GM21825 (cell line): ENCODE measurements at regions not wholly inside any gene's neighbourhood (a gene's known extent, or its start where the extent isn't known, plus 50 kb on each side); places are given as distances from the start of the nearest gene placed in this dataset.
"Not testable (repeated sequence)": the region's sequence is repeated elsewhere in the genome, so short reads cannot be mapped to it uniquely, and the experiment has no call there.

Experiments
- ATAC-seq: cut with Tn5 transposase; IDR thresholded peaks from one replicate; pipeline ENCODE4 v1.9.1; 2021; ENCODE audit warnings: mild to moderate bottlenecking, moderate library complexity; ENCODE audit not compliant: unreplicated experiment

DNA sequence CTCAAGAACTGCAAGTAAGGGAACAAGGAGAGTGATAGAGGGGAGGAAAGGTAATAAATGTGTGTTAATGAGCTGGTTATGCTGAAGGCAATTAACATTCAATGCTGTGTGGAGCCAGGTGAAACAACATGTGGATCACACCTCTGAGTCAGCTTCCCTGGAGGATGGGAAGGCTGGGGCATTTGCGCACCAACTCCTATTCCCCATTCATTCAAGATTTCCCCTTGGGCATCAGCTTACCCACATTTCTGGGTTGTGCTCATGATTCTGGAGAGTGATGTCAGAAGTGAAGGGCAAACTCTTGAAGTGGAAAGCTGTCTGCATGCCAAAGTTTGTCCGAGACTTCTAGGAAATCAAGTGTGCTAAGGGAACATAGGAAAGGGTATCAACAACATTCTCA lies 461.4 kb downstream of the MID1IP1 start:
- no peak for ATAC-seq

DNA sequence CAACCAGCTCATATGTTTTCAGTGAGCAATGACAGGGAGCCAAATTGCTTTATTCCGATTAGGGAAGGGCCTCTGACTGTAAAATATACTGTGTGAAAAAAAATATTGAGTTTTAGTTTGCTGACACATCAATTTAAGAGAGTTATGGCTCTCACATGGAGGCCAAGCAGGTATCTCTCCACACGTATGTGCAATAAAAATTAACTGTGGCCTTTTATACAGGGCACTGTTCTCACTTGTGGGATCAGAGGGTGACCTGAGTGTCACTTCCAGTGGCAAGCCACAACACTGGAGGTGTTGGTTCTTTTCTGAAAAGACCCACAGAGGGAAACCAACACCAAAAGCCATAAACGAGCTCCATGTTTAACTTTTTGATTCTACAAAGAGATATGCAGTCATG lies 462.8 kb downstream of the MID1IP1 start:
- no peak for ATAC-seq

DNA sequence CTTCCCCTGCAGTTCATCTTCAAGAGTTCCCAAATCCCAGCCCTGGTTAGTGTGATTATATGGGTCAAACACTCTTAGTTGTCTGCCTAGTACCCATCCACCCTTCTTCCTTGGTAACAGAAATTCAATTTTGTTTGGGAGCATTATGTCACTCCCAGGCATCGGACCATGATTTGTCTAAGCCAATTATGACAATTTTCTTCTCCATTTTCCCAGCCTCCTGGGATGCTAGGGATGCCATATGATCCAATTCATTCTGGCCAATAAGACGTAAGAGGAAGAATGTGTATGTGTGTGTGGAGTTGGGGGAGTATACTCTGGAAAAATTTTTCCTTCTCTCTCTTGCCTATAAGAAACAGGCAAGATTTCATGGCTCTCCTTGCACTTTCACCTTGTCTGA lies 465.9 kb downstream of the MID1IP1 start:
- no peak for ATAC-seq

DNA sequence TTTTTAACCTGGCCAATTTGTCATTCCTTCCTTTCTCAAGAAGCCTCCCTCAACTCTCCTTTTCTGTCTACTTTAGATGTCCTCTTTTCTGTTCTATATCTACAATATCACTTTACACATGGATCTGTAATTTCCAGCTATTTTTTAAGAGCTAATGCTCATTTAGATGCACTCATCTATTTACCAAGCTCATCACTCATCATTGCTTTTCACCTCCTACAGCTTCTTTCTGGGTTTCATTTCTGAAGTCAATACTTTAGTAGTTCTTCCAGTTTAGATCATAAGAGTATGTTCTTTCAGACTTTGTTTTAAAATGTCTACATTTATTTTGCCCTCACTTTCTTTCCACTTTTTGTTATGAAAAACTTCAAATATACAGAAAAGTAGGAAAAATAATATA lies 466.9 kb downstream of the MID1IP1 start:
- no peak for ATAC-seq

DNA sequence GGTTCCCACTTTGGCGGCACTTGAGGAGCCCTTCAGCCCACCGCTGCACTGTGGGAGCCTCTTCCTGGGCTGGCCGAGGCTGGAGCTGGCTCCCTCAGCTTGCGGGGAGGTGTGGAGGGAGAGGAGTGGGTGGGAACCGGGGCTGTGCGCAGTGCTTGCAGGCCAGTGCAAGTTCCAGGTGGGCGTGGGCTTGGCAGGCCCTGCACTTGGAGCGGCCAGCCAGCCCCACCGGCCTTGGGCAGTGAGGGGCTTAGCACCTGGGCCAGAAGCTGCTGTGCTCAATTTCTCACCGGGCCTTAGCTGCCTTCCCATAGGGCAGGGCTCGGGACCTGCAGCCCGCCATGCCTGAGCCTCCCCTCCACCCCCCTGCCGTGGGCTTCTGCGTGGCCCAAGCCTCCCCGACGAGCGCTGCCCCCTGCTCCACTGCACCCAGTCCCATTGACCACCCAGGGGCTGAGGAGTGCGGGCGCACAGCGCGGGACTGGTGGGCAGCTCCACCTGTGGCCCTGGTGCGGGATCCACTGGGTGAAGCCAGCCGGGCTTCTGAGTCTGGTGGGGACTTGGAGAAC lies 474.3 kb downstream of the MID1IP1 start:
- no peak for ATAC-seq

DNA sequence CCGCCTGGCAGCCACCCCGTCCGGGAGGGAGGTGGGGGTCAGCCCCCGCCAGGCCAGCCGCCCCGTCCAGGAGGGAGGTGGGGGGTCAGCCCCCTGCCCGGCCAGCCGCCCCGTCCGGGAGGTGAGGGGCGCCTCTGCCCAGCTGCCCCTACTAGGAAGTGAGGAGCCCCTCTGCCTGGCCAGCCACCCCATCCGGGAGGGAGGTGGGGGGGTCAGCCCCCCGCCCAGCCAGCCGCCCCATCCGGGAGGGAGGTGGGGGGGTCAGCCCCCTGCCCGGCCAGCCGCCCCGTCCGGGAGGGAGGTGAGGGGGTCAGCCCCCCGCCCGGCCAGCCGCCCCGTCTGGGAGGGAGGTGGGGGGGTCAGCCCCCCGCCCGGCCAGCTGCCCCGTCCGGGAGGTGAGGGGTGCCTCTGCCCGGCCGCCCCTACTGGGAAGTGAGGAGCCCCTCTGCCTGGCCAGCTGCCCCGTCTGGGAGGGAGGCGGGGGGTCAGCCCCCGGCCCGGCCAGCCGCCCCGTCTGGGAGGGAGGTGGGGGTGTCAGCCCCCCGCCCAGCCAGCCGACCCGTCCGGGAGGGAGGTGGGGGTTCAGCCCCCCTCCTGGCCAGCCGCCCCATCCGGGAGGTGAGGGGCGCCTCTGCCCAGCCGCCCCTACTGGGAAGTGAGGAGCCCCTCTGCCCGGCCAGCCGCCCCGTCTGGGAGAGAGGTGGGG lies 476.6 kb downstream of the MID1IP1 start:
- ATAC-seq, result not testable (repeated sequence)

DNA sequence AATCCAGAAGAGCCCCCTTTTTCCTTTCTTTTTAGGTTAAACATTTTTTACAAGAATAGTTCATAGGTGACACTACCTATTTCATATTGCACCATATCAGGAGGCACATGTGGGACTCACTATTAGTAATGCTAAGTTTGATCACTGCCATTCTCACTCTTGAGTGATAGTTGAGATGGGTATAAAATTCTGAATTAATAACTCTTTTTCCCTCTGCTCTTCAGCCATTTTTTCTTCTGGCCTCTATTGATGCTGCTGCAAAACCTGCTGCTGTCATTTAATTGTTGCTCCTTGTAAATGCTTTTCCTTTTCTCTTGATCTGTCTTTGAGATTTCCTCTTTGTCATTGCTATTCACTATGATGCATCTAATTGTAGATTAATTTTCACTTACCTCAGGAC lies 482.0 kb downstream of the MID1IP1 start:
- ATAC-seq, result no peak

DNA sequence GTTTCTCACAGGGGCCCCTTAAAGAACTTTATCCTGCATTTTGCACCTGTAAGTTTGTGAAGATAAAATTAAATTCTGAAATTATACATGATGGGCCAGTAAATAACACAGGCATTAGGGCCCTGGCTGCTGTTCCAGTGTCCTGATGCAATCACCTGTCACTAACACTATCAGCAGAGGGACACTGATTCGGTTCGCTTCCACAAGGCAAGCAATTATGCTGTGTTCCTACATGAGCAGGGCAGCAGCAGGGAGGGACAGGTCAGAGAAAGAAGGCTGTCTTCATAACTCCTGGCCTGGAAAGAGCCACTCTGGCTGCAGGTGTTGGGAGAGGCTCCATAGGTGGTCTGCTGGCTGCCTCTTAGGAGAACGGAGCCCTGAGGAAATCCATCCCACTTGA lies 487.3 kb downstream of the MID1IP1 start:
- no peak for ATAC-seq

DNA sequence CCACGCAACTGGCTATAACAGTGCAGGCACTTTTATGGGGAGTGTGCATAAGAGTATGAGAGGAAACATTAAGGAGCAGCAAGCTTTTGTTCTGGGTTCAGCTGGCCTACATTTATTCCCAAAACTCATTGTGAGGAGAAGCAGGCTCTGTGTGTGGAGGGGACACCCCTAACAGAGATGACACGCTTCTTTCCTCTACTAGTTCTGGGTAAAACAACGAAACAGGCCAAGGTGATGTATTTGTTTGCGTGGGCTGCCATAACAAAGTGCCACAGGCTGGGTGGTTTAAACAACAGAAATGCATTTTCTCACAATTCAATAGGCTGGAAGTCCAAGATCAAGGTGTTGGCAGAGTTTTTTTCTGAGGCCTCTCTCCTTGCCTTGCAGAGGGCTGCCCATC lies 488.6 kb downstream of the MID1IP1 start:
- no peak for ATAC-seq

DNA sequence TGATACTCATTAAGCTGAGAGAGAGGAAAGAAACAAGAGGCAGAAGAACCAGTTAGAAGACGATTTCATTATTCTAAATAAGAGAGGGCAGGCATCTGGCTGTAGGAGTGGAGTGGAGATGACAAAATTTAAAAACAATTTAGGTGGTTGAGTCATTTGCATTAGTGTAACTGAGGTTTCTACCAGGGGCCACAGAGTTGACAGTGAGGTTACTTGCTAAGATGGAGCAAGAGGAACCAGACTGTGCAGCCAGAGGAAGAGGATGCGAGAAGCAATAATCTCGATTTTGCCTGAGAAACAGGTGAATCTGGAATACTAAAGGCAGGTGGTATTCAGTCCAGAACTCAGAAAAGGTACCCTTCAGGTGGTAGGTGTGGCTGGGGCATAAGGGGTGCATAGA lies 491.9 kb downstream of the MID1IP1 start:
- no peak for ATAC-seq

DNA sequence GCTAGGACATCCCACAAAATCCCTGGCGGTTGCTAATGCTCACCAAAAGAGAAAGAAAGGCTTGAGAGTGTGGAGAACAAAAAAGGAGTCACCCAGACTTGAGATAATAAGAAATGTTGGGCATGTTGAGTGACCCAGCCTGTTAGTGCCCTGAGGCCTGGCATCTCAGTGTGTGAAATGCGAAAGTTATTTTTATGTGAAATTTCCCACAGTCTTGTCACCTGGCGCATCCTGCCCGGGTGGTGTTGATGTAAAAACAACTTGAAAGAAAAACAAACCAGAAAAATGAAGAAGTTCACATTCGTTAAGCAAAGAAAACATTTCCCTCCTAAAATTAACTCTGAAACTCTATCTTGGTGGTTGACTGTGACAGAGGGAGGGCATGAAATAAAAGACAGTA lies 495.2 kb downstream of the MID1IP1 start:
- ATAC-seq, result no peak

DNA sequence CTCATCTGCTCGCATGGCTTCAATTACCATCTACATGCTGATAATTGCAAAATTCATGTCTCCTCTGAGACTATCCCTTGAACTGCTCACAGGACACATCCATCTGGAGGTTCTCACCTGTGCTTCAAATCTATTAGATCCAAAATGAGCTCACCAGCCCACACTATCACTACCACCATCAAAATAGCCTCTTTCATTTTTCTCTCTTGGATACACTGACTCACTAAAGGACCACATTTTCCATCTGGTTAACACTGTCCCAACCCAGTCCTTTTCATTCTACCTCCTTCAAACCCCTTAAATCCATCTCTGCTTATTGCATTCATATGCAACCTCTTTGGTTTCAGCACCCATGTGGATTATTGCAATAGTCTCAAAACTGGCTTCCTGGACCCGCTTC lies 497.6 kb downstream of the MID1IP1 start:
- ATAC-seq, result no peak

DNA sequence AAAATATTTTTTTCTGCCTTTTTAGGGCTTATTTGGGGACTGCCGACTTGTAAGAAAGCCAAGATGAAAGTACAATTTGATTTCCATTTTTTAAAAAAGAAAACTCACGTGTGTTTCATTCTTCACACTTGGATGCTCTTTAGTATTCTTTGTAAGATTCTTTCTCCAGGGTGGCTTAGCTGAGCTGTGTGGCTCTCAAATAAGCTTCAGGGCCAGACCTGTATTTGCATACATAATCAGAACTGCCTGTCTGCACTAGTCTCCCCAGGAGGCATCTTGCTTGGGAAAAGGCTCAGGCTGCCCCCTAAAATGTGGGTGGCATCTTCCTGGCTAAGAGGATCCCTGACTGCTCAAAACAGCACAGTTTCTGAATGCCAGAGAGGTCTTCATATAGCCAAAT lies 498.4 kb downstream of the MID1IP1 start:
- ATAC-seq, result no peak

DNA sequence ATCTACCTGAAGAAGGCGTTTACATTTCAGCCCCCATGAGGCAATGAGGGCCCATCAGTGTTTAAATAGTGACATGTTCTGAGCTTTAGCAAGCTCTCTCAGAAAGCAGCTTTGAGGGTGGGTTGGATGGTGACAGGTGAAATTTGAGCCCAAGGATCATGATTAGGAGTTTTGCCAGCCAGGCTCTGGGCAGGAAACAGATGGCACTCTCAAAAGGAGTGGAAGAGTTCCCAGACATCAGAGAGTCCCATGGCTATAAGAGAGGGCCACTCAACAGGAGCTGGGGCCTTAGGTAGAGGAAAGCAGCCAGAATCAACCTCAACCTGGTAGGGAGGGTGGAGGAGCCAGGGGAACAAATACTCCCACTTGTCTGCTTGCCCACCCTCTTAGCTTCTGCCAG lies 499.8 kb downstream of the MID1IP1 start:
- ATAC-seq, result no peak

DNA sequence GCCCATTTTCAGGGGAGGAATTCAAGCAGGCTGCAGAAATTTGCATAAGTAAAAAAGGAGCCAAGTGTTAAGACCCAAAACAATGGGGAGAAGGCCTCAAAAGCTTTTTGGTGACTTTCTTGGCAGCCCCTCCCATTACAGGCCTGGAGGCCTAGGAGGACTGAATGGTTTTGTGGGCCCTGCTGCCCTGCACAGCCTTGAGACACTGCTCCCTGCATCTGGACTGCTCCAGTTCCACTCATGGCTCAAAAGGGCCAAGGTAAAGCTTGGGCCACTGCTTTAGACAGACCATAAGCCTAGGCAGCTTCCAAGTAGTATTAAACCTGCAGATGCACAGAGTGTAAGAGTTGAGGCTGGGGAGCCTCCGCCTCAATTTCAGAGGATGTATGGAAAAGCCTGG lies 501.6 kb downstream of the MID1IP1 start:
- no peak for ATAC-seq

DNA sequence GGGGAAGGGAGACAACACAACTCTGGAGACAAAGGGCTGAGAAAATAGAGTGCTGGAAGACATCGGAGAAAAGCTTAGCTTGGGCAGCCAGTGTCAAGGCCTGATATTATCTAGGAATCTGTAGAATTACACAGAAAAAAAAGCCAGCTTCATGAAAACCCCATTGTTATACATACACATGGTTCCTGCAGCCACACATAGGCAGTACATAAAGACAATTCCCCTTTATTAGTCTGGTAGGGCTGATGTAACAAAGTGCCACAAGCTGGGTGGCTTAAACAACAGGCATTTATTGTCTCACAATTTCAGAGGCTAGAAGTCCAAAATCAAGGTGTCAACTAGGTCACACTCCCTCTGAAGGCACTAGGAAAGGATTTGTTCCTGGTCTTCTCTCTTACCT lies 503.5 kb downstream of the MID1IP1 start:
- ATAC-seq, result no peak

DNA sequence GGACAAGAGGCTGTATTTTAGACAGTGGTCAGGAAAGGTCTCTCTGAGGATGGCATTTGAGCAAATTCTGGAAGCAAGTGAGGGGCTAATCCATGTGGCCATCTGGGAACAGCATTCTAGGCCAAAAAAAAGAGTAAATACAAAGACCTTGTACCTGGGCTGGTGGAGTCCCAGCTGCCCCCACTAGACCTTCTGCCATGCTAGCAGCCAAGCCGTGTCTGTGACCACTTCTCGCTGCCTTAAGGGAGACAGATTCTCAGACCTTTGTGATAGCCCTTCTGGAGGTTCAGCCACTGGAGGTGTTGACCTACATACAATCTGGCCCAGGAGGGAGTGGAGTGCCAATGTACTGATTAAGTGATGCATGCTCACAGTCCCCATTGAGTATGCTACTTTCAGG lies 506.2 kb downstream of the MID1IP1 start:
- no peak for ATAC-seq

DNA sequence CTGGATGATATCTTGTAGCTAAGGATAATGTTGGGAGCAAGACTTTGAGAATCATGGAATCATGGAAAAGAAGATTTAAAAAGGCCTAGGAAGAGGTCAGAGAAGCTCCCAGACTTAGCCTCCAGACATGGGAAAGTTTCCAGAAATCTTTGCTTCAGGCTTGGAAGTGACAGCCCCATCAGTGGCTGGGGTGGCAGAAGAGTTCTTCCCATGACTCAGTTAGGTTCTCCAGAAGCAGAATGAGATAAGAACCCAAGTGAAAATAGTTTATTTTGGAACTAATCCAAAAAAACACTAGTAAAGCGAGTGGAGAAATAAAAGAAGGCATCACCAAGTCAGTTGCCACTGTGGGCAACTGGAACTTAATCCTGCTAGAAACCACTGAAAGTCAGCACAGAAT lies 506.9 kb downstream of the MID1IP1 start:
- ATAC-seq, result no peak

DNA sequence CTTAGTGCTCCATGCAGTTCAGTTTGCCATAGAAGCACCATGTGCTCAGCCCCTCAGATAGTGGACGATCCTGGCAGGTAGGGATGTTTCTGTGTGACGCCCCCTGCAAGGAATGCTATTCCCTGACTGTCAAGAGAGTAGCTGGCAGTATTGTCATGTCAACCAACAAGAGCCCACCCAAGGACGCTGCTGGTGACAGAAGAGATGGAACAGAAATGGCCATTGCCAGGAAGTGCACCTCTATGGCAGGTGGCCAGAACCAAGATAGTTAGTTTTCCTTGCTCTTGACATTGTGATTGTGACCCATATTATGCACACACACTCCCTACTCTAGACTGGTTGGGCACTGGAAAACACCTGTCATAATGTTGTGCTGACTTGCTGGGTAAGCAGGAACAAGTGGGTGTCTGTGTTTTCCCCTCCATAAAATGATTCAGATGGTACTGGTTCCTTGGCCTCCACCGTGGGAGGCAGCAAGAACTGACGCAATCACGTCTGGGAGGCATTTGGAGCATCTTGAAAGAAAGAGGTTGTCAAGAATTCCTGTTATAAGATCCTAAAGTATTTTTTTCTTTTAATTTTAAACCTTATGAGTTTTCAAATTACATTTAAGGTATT lies 507.9 kb downstream of the MID1IP1 start:
- no peak for ATAC-seq

DNA sequence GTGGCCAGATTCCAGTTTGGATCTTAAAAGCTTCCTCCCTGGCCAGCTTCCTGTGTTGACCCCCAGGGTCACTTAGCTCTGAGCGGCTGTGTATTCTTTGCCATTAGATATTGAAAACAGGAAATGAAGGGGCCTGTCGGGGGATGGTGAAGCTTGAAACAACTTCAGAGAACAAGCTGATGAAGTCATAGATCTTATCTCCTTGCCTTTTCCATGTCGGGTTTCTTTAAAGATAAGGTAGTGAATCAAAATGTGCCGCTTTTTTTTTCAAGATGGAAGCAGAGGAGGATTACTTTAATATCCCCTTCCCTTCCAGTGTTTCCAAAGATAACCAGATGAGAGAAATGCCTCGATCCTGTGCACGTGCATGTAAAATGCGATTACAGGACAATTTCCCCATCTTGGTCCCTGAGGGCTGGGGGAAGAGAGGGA lies 508.5 kb downstream of the MID1IP1 start:
- no peak for ATAC-seq

DNA sequence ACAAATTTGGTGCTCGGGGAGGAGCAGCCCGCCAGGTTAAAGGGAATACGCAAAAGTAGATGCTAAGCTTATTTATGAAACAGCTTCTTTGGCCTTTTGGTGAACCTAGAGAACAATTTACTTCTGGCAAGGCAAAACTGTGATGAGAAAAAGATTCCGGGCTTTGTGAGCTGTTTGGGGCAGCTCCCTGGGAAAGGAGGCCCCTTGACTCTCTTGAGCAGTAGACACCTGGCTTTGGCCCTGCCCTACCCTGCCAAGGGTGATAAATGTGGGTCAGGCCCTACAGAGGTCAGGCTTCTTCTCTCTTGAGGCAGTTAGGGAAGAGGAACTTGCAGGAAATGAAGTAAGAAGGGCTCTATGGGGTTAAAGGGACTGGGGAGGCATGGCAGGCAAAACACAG lies 509.6 kb downstream of the MID1IP1 start:
- no peak for ATAC-seq

DNA sequence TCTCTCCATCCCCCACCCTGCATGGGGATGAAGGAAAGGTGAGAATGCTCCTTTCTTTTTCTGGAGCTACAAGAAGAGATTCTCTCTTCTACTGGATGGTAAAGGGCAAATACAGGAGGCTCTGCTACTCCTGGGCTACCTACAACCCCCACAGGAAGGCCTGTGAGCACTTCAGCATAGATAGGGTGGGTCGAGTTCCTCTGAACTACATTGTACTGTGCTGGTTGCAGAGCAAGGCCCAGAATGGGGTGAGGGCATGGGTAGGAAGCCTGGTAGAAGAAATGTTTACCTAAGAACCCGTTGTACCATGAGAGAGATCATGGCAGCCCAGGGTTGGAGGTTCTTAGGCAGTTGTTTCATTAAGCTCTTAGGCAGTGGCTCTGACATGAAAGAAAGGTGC lies 510.4 kb downstream of the MID1IP1 start:
- ATAC-seq, result no peak

DNA sequence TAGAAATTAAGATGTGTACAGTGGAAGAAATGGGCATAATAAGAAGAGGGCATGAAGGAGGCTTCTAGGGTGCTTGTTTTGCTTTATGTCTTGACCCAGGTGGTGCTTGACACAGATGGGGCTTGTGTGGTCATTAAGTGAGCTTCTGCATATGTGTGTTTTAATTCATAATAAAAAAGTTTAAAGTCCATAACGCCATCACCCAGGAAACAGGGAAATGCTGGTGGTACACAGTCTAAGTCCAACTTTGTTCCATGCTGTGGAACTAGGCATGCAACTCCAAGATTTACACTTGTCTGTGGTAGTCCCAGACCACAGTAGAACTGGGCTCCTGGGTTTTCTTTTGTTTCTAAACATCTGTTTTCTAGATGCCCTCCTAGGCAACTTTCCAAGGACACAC lies 511.9 kb downstream of the MID1IP1 start:
- ATAC-seq, result no peak
